Astrocyte (in vitro differentiated cells and primary cell): ENCODE measurements at regions not wholly inside any gene's neighbourhood (a gene's known extent, or its start where the extent isn't known, plus 50 kb on each side); places are given as distances from the start of the nearest gene placed in this dataset.

Source experiments
- DNase-seq: peaks from one replicate; pipeline ENCODE4 v3.0.0-alpha.2; 2010; ENCODE audit warnings: low read depth
- FAIRE-seq: peaks from 2 replicates; lab custom pipeline; 2011; peaks lifted over from hg19 to GRCh38; lab: Jason Lieb, UNC
- H2AFZ ChIP-seq: 2 replicates; pipeline ENCODE4 v1.6.0; 2012; ENCODE audit warnings: low read depth, low read length, inconsistent platforms
- H3K27ac ChIP-seq: 2 replicates; pipeline ENCODE4 v1.5.1; 2011; ENCODE audit warnings: low read depth, low read length, inconsistent platforms
- H3K27me3 ChIP-seq: 2 replicates; pipeline ENCODE4 v1.6.0; 2011; ENCODE audit warnings: low read length, inconsistent platforms; ENCODE audit not compliant: insufficient read depth
- H3K36me3 ChIP-seq: 2 replicates; pipeline ENCODE4 v1.5.1; 2011; ENCODE audit warnings: low read length, inconsistent platforms; ENCODE audit not compliant: insufficient read depth
- H3K4me1 ChIP-seq: 2 replicates; pipeline ENCODE4 v1.5.1; 2011; ENCODE audit warnings: low read length, inconsistent platforms; ENCODE audit not compliant: insufficient read depth
- H3K4me2 ChIP-seq: 2 replicates; pipeline ENCODE4 v1.6.0; 2012; ENCODE audit warnings: low read length, inconsistent platforms
- H3K4me3 ChIP-seq: 2 replicates; pipeline ENCODE4 v1.5.1; 2011; ENCODE audit warnings: low read depth, mild to moderate bottlenecking, low read length, inconsistent platforms; ENCODE audit not compliant: insufficient read depth
- H3K79me2 ChIP-seq: 2 replicates; pipeline ENCODE4 v1.6.0; 2012; ENCODE audit warnings: mild to moderate bottlenecking, low read length, inconsistent platforms; ENCODE audit not compliant: insufficient read depth
- H3K9ac ChIP-seq: 2 replicates; pipeline ENCODE4 v1.6.0; 2012; ENCODE audit warnings: mild to moderate bottlenecking, low read length, inconsistent platforms
- H3K9me3 ChIP-seq: 2 replicates; pipeline ENCODE4 v1.5.1; 2012; ENCODE audit warnings: low read depth, mild to moderate bottlenecking, low read length, inconsistent platforms; ENCODE audit not compliant: insufficient read depth
- H4K20me1 ChIP-seq: 2 replicates; pipeline ENCODE4 v1.6.0; 2012; ENCODE audit warnings: low read length, inconsistent platforms; ENCODE audit not compliant: insufficient read depth
- H3K27ac Mint-ChIP-seq: one replicate; pipeline ENCODE4 v1.8.0; 2021; ENCODE audit warnings: mild to moderate bottlenecking, mixed read lengths; ENCODE audit not compliant: unreplicated experiment
- H3K27me3 Mint-ChIP-seq: one replicate; pipeline ENCODE4 v1.8.0; 2021; ENCODE audit warnings: low read depth, mixed read lengths; ENCODE audit not compliant: unreplicated experiment
- H3K36me3 Mint-ChIP-seq: one replicate; pipeline ENCODE4 v1.8.0; 2021; ENCODE audit warnings: low read depth, mixed read lengths; ENCODE audit not compliant: unreplicated experiment
- H3K4me1 Mint-ChIP-seq: one replicate; pipeline ENCODE4 v1.8.0; 2021; ENCODE audit warnings: low read depth, mixed read lengths; ENCODE audit not compliant: unreplicated experiment
- H3K4me3 Mint-ChIP-seq: one replicate; pipeline ENCODE4 v1.8.0; 2021; ENCODE audit warnings: mild to moderate bottlenecking, moderate library complexity, mixed read lengths; ENCODE audit not compliant: unreplicated experiment
- H3K9me3 Mint-ChIP-seq: one replicate; pipeline ENCODE4 v1.8.0; 2021; ENCODE audit warnings: mild to moderate bottlenecking, mixed read lengths; ENCODE audit not compliant: unreplicated experiment
- EZH2 ChIP-seq: IDR thresholded peaks from 2 replicates; pipeline ENCODE4 v1.6.1; 2012; ENCODE audit warnings: mild to moderate bottlenecking, low read length, inconsistent platforms; ENCODE audit not compliant: insufficient read depth
- TF ChIP-seq, protein P1 (sequence below): IDR thresholded peaks from 2 replicates; pipeline ENCODE4 v1.5.1; 2011; ENCODE audit warnings: low read depth, mild to moderate bottlenecking, inconsistent platforms, low read length, moderate library complexity; ENCODE audit not compliant: insufficient read depth

GRCh38 chr21:38567335-38567969 lies 69.2 kb upstream of the ERG start:
- H2AFZ ChIP-seq: peak overlapping the region; percentile 26
- H3K27ac ChIP-seq: peak overlapping the region; percentile 64
- H3K9ac ChIP-seq: peak overlapping the region; percentile 72

GRCh38 chr21:38567970-38568360 lies 69.7 kb upstream of the ERG start:
- Mint-ChIP-seq H3K4me3 (no peak overlapping the region), H3K27me3 (peaks cover 20% of the 10 kb centered on the region), H3K4me1 (peaks cover 9% of the 10 kb centered on the region), H3K9me3 (peaks cover 4% of the 10 kb centered on the region), H3K36me3 (no peaks in the 10 kb centered on the region), H3K27ac (peak overlapping the region; percentile 37)
- DNase-seq (no peak), FAIRE-seq (no peak)
- Histone ChIP-seq H3K4me2 (peak overlapping the region; percentile 85), H3K9me3 (no peaks in the 10 kb centered on the region), H3K9ac (peak overlapping the region; percentile 72), H2AFZ (peak overlapping the region; percentile 26), H3K36me3 (no peaks in the 10 kb centered on the region), H3K4me1 (peaks cover 4% of the 10 kb centered on the region), H3K79me2 (no peaks in the 10 kb centered on the region), H3K27ac (peak overlapping the region; percentile 64), H3K27me3 (peaks cover 6% of the 10 kb centered on the region), H3K4me3 (peak overlapping the region; percentile 24), H4K20me1 (no peaks in the 10 kb centered on the region)
- TF ChIP-seq, protein P1, sequence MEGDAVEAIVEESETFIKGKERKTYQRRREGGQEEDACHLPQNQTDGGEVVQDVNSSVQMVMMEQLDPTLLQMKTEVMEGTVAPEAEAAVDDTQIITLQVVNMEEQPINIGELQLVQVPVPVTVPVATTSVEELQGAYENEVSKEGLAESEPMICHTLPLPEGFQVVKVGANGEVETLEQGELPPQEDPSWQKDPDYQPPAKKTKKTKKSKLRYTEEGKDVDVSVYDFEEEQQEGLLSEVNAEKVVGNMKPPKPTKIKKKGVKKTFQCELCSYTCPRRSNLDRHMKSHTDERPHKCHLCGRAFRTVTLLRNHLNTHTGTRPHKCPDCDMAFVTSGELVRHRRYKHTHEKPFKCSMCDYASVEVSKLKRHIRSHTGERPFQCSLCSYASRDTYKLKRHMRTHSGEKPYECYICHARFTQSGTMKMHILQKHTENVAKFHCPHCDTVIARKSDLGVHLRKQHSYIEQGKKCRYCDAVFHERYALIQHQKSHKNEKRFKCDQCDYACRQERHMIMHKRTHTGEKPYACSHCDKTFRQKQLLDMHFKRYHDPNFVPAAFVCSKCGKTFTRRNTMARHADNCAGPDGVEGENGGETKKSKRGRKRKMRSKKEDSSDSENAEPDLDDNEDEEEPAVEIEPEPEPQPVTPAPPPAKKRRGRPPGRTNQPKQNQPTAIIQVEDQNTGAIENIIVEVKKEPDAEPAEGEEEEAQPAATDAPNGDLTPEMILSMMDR: no peak
- TF ChIP-seq EZH2: no peak

More at GRCh38 chr21:38567335-38567969, 69.2 kb upstream of the ERG start:
- TF ChIP-seq, protein P1: no peak
- TF ChIP-seq EZH2: no peak
- peaks cover 20% of the 10 kb centered on the region for H3K27me3 Mint-ChIP-seq
- peaks cover 4% of the 10 kb centered on the region for H3K9me3 Mint-ChIP-seq
- H3K36me3 Mint-ChIP-seq: no peaks in the 10 kb centered on the region
- H3K4me1 Mint-ChIP-seq: peaks cover 9% of the 10 kb centered on the region
- H4K20me1 ChIP-seq: no peaks in the 10 kb centered on the region
- peaks cover 4% of the 10 kb centered on the region for H3K4me1 ChIP-seq
- peaks cover 6% of the 10 kb centered on the region for H3K27me3 ChIP-seq
- no peaks in the 10 kb centered on the region for H3K79me2 ChIP-seq
- no peaks in the 10 kb centered on the region for H3K36me3 ChIP-seq
- peak overlapping the region; percentile 37 for H3K27ac Mint-ChIP-seq
- H3K4me3 ChIP-seq: peak overlapping the region; percentile 24
- peak overlapping the region; percentile 85 for H3K4me2 ChIP-seq
- peak; percentile 94 for FAIRE-seq
- no peaks in the 10 kb centered on the region for H3K9me3 ChIP-seq
- H3K4me3 Mint-ChIP-seq: no peak overlapping the region
- DNase-seq: peak; percentile 66

DNA sequence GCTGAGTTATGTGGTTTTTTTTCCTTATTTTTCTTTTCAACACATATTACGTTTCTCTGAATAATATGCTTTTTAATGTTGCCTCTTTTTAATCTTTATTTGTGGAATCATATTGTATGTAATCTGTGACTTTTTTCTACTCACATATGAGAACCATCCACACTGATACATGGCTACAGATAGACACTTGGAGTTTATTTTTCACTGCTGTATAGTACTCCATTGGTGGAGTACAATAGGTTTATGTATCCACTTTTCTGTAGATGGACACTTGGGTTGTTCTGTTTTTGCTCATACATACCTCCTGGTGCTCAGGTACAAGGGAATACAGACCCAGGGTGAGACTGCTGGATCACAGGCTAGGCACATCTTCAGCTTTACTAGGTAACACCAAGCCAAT lies 71.5 kb upstream of the ERG start:
- no peaks in the 10 kb centered on the region for H3K36me3 Mint-ChIP-seq
- no peaks in the 10 kb centered on the region for H4K20me1 ChIP-seq
- no peak overlapping the region for H3K4me3 ChIP-seq
- H3K27ac Mint-ChIP-seq: no peak overlapping the region
- H3K27me3 ChIP-seq: peaks cover 10% of the 10 kb centered on the region
- peaks cover 9% of the 10 kb centered on the region for H3K4me1 Mint-ChIP-seq
- no peak overlapping the region for H2AFZ ChIP-seq
- H3K27ac ChIP-seq: no peak overlapping the region
- no peak overlapping the region for H3K4me3 Mint-ChIP-seq
- H3K9me3 ChIP-seq: no peaks in the 10 kb centered on the region
- DNase-seq (no peak), FAIRE-seq (no peak)
- no peak for TF ChIP-seq EZH2
- TF ChIP-seq, protein P1: no peak
- no peak overlapping the region for H3K4me2 ChIP-seq
- H3K4me1 ChIP-seq: peaks cover 4% of the 10 kb centered on the region
- H3K27me3 Mint-ChIP-seq: peaks cover 17% of the 10 kb centered on the region
- H3K36me3 ChIP-seq: no peaks in the 10 kb centered on the region
- no peak overlapping the region for H3K9ac ChIP-seq
- no peaks in the 10 kb centered on the region for H3K79me2 ChIP-seq
- H3K9me3 Mint-ChIP-seq: peaks cover 4% of the 10 kb centered on the region
